Central memory CD4-positive, alpha-beta T cell (primary cell): ENCODE measurements at regions not wholly inside any gene's neighbourhood (a gene's known extent, or its start where the extent isn't known, plus 50 kb on each side); places are given as distances from the start of the nearest gene placed in this dataset.

Source experiments
- DNase-seq: peaks from one replicate; pipeline ENCODE4 v3.0.0; 2022

GRCh38 chr10:128286762-128287500 lies 160.7 kb upstream of the MKI67 start:
- no peak for DNase-seq

DNA sequence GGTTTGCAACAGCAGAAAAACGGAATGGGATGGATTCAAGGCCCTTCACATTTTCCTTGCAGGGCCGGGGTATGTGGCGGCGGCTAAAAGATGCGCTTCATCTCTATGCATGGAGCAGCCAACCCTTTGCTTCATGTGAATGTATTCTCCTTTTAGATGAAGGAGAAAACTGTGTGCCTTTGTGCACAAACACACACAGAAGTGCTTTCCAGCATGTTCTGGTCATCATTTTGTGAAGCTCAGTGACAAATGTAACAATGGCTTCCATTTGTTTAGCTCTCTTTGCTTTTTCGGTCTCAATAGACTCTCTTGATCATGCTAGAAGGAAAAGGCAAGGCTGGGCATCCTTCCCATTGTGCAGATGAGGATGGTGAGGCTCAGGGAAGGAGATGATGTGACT lies 161.7 kb upstream of the MKI67 start:
- no peak for DNase-seq

DNA sequence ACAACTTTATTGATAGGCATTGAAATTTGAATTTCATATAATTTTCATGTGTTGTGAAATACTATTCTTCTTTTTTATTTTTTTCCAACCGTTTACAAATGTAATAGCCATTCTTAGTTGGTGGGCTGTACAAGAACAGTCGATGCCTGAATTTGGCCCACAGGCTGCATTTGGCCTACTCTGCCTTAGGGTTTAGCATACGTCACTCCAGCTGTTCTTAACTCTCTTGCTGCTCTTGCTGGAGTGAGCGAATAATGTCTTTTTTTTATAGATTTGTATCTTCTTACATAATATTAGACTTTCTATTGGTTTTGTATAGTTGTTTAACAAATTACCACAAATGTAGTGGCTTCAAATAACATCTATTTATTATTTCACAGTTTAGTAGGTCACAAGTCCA lies 163.4 kb upstream of the MKI67 start:
- DNase-seq = no peak

- DNase-seq = no peak
Observed at GRCh38 chr10:128295003-128295402, 168.8 kb upstream of the MKI67 start.

- DNase-seq = no peak
Observed at GRCh38 chr10:128296253-128297007, 170.2 kb upstream of the MKI67 start.

GRCh38 chr10:128297709-128298378 lies 171.6 kb upstream of the MKI67 start:
- no peak for DNase-seq

DNA sequence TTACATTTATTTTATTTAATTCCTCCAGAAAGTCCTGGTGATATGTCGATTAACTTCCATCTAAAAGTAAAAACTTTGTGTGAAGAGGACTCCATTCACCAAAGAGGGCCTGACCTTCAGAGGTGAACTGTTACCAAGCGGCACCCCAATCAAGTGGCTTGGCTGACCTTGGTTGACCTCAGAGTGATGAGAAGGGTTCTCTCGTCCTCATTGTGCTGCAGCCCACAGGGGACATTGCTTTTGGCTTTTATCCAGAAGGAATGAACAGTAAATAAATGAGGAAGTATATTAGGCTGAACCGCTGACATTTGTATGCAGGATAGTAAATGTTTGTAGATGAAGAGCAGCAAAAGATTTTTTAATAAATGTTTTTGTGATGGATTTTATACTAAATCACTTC lies 172.4 kb upstream of the MKI67 start:
- DNase-seq = no peak

DNA sequence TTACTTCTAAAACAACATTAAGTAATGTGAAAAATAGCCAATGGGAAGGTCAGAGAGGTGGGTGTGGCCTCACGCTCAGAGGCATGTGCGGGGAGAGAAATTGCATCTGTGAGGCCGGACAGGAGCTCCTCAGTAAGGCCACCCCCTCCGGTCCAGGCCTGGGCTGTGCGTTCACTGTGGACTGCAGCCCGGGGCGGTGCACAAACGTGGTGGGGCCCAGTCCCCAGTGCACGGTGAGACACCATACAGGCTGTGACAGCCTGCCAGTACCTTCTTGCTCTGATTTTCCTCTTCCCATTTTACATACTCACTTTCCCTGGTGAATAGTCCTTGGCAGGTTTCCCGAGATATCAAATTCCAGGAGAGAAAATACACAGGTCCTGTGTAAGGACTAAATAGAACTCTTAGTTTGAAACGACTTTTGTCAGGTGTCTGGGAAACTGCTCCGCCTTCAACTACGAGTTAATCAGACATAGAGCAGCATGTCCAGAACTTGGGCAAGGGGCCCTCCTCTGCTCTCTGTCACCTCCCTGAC lies 174.1 kb upstream of the MKI67 start:
- DNase-seq = no peak

GRCh38 chr10:128301051-128301450 lies 174.8 kb upstream of the MKI67 start:
- no peak for DNase-seq

- DNase-seq = no peak
Observed at GRCh38 chr10:128302808-128303207, 176.6 kb upstream of the MKI67 start.

DNA sequence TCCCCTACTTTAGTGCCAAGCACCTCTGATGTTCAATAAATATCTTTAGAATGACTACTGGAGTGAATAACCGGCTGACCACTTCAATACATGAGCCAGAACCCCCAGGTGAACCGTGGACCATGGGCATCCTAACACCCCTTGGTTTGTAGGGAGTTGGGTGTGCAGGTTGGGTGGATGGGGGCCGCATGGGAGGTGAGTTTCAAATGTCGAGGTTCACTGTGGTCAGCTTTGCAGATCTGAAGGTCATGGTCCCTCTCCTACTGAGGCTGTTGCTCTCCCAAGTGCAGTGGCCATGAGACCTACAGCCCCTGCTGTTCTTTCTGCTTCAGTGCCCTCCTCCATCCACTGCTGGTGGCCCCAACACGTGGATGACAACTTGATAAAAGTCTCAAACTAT lies 178.0 kb upstream of the MKI67 start:
- no peak for DNase-seq

DNA sequence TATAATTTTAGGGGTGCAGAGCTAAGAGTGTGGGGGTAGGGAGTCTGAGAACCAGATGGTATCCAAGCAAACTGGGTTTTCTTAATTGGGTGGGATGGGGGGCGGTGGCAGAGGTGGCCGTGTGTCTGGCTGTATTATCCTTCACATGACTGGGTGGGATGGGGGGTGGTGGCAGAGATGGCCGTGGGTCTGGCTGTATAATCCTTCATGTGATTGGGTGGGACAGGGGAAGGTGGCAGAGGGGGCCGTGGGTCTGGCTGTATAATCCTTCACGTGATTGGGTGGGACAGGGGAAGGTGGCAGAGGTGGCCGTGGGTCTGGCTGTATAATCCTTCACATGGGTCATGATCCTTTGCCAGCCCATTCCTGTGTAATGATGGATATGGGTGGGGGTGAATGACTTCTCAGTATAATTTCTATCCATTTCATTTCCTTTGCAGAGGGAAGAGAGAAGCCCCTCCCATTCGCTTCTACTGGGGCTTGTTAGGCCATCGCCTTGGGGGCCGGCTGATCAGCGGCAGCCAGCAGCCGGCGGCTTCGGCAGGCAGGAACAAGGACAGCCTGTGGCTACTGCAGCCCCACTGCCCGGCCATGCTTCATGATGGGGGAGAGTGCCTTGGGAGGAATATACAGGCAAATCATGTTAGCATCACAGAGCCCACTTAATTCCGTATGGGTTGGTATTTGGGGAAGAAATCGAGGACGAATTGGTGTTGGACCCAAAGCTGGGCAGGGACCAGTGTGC lies 179.6 kb upstream of the MKI67 start:
- DNase-seq = no peak

GRCh38 chr10:128306535-128306934 lies 180.3 kb upstream of the MKI67 start:
- no peak for DNase-seq

- DNase-seq = no peak
Observed at GRCh38 chr10:128306966-128307365, 180.7 kb upstream of the MKI67 start.

GRCh38 chr10:128307820-128308219 lies 181.6 kb upstream of the MKI67 start:
- DNase-seq = no peak

DNA sequence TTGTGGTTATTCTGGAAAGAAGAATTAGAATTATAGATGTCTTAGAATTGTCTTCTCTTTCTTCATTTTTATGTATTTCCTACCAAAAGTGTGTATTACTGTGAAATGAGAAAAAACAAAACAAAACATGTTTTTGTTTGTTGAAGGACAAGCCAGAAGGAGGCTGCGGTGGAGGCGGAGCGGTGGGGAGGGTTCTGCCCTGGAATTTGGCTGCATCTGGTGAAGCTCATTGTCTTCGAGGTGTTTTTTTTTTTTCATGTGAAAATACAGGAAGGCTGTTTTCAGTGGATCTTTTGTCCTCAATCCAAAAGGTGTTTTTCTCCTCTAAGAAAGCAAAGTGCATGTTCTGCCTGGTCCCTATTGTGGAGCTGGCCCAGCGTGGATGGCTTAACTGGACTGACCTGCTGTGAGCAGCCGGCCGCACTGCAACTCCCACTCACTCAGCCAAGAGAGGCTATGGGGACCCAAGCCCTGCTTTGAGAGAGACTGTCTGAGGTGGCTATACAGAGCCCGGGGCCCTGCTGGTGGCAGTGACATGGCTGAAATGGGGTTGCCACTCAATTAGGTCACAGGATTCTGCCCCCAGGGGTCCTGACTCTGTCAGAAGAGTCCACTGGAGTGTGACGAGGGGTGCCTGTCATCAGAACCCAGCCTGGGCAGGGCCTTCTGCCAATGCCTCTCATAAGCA lies 184.9 kb upstream of the MKI67 start:
- DNase-seq = no peak

GRCh38 chr10:128312250-128312649 lies 186.0 kb upstream of the MKI67 start:
- DNase-seq = no peak

GRCh38 chr10:128314686-128315085 lies 188.5 kb upstream of the MKI67 start:
- no peak for DNase-seq

DNA sequence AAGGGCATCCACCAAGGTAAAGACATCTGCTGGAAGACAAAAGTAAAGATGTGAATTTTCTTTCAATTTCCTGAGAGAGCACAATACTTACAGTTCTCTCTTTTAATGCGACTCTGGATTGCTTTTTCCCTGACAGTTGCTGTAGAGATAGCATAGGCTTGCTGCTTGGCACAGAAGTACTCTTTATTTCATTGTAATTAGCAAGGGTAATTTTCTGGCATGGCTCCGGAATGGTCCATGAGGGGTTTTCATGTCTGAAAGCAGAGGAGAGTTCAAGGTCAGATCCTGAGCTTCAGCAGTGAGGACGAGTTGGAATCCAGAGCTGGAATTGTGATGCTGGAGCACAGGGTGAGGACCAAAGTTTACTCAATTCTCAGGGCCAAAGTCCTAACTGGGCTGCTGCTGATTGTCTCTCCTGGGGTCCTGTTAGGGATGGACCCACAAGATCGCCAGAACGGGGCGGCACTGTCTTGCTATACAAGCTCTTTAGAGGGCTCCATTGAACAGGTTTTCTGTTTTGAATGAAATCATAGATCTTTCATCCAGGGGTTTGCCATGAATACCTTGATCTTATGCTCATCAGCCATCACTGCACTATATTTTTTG lies 190.0 kb upstream of the MKI67 start:
- DNase-seq = no peak

- no peak for DNase-seq
Observed at GRCh38 chr10:128316925-128317324, 190.7 kb upstream of the MKI67 start.

GRCh38 chr10:128318366-128318765 lies 192.1 kb upstream of the MKI67 start:
- no peak for DNase-seq

- no peak for DNase-seq
Observed at GRCh38 chr10:128318913-128319312, 192.7 kb upstream of the MKI67 start.
